Nephron (organoid): ENCODE measurements at regions not wholly inside any gene's neighbourhood (a gene's known extent, or its start where the extent isn't known, plus 50 kb on each side); places are given as distances from the start of the nearest gene placed in this dataset.

ENCODE experiments used
- H3K27ac Mint-ChIP-seq, 3 experiments: 2 replicates each; pipeline ENCODE4 v1.8.0; 2020; ENCODE audit warnings: mixed read lengths in 3 of 3, mild to moderate bottlenecking in 2 of 3, moderate library complexity in 1 of 3
- H3K27me3 Mint-ChIP-seq: 2 replicates; pipeline ENCODE4 v1.8.0; 2021; ENCODE audit warnings: low read depth, mild to moderate bottlenecking, moderate library complexity, mixed read lengths
- H3K36me3 Mint-ChIP-seq: 2 replicates; pipeline ENCODE4 v1.8.0; 2020; ENCODE audit warnings: low read depth, mixed read lengths
- H3K4me1 Mint-ChIP-seq: 2 replicates; pipeline ENCODE4 v1.8.0; 2020; ENCODE audit warnings: mixed read lengths
- H3K4me3 Mint-ChIP-seq, 3 experiments: 2 replicates each; pipeline ENCODE4 v1.8.0; 2020; ENCODE audit warnings: mild to moderate bottlenecking in 3 of 3, mixed read lengths in 3 of 3, moderate library complexity in 2 of 3
- H3K9me3 Mint-ChIP-seq: 2 replicates; pipeline ENCODE4 v1.8.0; 2020; ENCODE audit warnings: mixed read lengths
- TF ChIP-seq, protein P1 (sequence below), 3 experiments: fragments of 200-600 bp; sonication (generic); IDR thresholded peaks; one replicate each; pipeline ENCODE4 v1.5.0; 2021; ENCODE audit warnings: antibody characterized with exemption in 3 of 3; ENCODE audit not compliant: unreplicated experiment in 3 of 3

- H3K36me3 Mint-ChIP-seq = no peaks in the 10 kb centered on the region
- H3K9me3 Mint-ChIP-seq = no peaks in the 10 kb centered on the region
- TF ChIP-seq, protein P1, sequence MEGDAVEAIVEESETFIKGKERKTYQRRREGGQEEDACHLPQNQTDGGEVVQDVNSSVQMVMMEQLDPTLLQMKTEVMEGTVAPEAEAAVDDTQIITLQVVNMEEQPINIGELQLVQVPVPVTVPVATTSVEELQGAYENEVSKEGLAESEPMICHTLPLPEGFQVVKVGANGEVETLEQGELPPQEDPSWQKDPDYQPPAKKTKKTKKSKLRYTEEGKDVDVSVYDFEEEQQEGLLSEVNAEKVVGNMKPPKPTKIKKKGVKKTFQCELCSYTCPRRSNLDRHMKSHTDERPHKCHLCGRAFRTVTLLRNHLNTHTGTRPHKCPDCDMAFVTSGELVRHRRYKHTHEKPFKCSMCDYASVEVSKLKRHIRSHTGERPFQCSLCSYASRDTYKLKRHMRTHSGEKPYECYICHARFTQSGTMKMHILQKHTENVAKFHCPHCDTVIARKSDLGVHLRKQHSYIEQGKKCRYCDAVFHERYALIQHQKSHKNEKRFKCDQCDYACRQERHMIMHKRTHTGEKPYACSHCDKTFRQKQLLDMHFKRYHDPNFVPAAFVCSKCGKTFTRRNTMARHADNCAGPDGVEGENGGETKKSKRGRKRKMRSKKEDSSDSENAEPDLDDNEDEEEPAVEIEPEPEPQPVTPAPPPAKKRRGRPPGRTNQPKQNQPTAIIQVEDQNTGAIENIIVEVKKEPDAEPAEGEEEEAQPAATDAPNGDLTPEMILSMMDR (IDR thresholded peaks at IDR 0.05; ENCODE audit: unreplicated experiment in 3 of 3) = no peak
- H3K4me3 Mint-ChIP-seq = no peak overlapping the region
- no peaks in the 10 kb centered on the region for H3K27me3 Mint-ChIP-seq
- no peak overlapping the region for H3K27ac Mint-ChIP-seq
- H3K4me1 Mint-ChIP-seq = no peaks in the 10 kb centered on the region
Observed at GRCh38 chr6:12586721-12587480, 129.7 kb upstream of the PHACTR1 start.

GRCh38 chr6:12590901-12591300 lies 125.7 kb upstream of the PHACTR1 start:
- Mint-ChIP-seq H3K4me3 (no peak overlapping the region), H3K4me1 (no peaks in the 10 kb centered on the region), H3K27me3 (no peaks in the 10 kb centered on the region), H3K36me3 (no peaks in the 10 kb centered on the region), H3K9me3 (no peaks in the 10 kb centered on the region), H3K27ac (no peak overlapping the region)
- TF ChIP-seq, protein P1 (IDR thresholded peaks at IDR 0.05; ENCODE audit: unreplicated experiment in 3 of 3) = no peak

DNA sequence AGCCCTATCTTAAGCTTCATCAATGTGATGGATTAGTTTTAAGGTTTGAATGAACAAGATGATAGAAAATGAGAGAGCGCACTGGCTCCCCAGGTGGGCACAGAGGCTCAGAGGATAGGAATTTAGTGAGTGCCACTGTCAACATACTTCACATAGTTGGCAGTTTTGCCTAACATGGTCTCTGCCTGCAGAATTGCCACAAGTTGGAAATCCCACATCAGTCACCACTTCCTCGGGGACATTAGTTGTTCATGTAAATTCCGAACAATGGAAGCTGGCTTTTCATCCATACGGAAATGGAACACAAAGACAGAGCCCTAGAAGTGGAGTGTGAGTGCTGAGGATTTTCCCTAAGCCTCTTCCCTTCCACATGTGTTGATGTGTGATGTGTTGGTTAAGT lies 123.9 kb upstream of the PHACTR1 start:
- Mint-ChIP-seq H3K36me3 (no peaks in the 10 kb centered on the region), H3K27ac (peak overlapping the region in 1 of 3 experiments; percentile 10), H3K9me3 (no peaks in the 10 kb centered on the region), H3K4me1 (no peaks in the 10 kb centered on the region), H3K4me3 (no peak overlapping the region), H3K27me3 (no peaks in the 10 kb centered on the region)
- TF ChIP-seq, protein P1 (IDR thresholded peaks at IDR 0.05; ENCODE audit: unreplicated experiment in 3 of 3) = no peak

DNA sequence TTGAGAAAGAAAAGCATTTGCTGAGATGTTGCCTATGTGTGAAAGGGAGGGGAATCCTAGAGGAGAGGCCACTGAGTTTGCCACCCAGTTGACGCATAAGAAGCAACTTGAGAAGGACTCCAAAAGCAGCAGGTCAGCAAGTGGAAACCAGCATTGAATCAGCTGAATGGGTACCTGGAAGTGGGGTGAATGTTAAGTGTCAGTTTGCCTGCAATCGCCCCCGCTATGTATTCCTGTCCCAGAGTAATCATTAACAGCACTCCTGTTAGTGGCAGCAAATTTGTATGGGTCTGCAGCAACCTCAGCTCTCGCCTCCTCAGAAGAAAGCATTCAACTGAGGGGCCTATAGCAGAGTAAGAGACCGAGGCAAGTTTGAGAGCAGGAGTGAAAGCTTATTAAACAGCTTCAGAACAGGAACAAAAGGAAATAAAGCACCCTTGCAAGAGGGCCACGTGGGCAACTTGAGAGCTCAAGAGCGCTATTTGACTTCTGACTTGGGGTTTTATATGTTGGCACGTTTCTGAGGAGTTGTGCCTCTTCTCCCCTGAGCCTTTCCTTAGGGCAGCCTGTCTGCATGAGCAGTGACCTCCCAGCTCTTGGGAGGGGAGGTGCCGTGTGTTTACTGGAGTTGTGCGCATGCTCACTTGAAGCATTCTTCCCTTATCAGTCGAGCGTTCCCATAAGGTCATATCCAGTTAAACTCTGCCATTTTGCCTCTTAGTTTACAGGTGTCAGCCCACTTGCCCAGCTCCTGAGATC lies 122.6 kb upstream of the PHACTR1 start:
- TF ChIP-seq, protein P1 (IDR thresholded peaks at IDR 0.05; ENCODE audit: unreplicated experiment in 3 of 3) = no peak

GRCh38 chr6:12594530-12594893 lies 122.1 kb upstream of the PHACTR1 start:
- no peak overlapping the region for H3K4me3 Mint-ChIP-seq
- no peaks in the 10 kb centered on the region for H3K9me3 Mint-ChIP-seq
- TF ChIP-seq, protein P1 (IDR thresholded peaks at IDR 0.05; ENCODE audit: unreplicated experiment in 3 of 3) = no peak
- no peaks in the 10 kb centered on the region for H3K27me3 Mint-ChIP-seq
- no peaks in the 10 kb centered on the region for H3K36me3 Mint-ChIP-seq
- H3K27ac Mint-ChIP-seq = peak overlapping the region; percentile 2 to 93 (median 83)
- H3K4me1 Mint-ChIP-seq = no peaks in the 10 kb centered on the region

More for the DNA sequence above, 122.6 kb upstream of the PHACTR1 start:
- Mint-ChIP-seq H3K27ac (peak overlapping the region; percentile 76 to 93 (median 83)), H3K4me1 (no peaks in the 10 kb centered on the region), H3K4me3 (no peak overlapping the region), H3K36me3 (no peaks in the 10 kb centered on the region), H3K27me3 (no peaks in the 10 kb centered on the region), H3K9me3 (no peaks in the 10 kb centered on the region)
